Activated CD4-positive, alpha-beta T cell treated with anti-CD3 and anti-CD28 coated beads, Interleukin-2, Interleukin-4, amounts not matched to agents 100 ng/mL and 50 ng/mL, durations not matched to agents 16 hours and 8 hours (primary cell): ENCODE measurements at regions not wholly inside any gene's neighbourhood (a gene's known extent, or its start where the extent isn't known, plus 50 kb on each side); places are given as distances from the start of the nearest gene placed in this dataset.

Experiments used
- DNase-seq: peaks from one replicate; pipeline ENCODE4 v3.0.0-alpha.2; 2020; ENCODE audit warnings: low spot score

DNA sequence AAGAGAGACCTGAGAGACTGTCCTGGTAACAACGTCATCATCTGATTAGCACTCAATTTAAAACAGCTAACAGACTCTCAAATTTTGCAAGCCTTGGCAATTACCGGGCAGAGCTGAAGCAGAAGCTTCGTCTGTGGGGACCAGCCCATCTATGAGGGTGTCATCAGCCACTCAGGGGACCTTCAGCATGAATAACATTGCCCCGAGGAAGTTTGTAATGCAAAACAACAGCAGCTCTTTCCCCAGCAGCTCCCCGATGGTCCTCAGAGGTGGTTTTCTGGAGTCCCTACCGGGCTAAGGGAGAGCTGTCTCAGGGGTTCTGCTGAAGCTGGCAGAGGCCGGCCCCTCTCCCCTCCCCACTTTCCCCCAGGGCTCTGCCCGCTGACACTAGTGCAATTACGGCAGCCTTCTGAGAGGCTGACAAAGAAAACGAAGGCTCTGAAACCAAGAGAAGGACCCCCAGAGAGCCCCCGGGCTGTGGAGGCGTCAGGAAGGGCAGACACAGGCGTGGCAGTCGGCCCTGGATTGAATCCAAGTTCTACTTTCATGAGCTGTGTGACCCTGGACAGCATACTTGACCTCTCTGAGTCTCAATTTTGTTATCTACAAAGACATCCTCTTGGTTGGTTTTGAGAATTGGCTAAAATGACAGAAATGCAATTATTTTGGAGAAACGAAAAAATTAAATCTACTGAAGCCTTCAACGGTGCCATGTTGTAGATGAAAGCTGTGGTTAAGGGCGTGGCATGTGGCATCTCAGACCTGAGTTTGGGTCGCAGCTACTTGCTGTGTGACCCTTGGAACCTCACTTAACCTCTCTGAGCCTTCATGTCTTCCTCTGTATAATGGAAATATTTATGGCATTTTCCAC lies 102.1 kb upstream of the TLE3 start:
- DNase-seq = no peak

DNA sequence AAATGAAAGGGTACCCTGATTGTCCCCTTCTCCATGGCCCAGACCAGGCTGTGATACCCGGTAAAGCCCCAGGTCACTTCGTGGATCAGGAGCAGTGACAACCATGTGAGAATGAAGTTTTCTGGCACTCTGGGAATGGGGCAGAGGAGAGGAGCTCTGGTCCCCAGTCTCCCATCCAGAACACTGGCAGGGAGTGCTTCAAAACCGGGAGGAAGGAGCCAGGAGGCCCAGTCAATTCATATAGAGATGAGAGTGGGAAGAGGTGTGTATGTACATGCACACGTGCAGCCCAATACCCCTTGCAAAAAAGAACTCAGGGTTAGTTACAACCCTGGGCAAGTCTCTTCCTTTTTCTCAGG lies 101.4 kb upstream of the TLE3 start:
- no peak for DNase-seq

DNA sequence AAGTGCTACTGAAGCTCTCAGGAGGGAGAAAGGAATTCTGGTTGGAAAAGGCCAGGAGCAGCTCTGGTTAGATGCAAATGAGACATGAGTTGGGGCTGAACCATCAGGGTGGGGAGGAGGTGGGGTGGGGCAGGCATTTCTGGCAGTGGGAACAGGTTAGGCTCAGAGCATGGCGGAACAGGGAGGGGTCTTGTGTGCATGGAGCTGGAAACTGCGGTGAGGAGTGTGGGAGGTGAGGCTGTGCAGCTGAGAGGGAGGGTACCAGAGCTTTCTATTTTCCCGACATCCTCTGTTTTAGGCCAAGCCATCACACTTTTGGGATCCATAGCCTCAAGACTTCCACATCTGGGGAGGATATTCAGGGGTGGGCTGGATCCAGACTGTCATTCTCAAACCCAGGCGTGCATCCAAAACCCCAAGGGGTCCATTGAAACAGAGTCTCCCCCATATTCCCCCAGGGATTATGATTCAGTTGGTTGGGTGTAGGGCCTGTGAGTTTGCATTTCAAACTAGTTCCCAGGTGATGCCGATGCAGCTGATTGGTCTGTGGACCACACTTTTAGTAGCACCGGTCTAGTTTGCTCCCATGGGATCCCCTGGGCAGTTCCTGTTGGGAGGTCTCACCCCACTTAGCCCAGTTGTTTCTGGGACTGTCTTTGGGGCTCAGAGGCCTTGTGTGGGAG lies 100.9 kb upstream of the TLE3 start:
- DNase-seq = no peak

DNA sequence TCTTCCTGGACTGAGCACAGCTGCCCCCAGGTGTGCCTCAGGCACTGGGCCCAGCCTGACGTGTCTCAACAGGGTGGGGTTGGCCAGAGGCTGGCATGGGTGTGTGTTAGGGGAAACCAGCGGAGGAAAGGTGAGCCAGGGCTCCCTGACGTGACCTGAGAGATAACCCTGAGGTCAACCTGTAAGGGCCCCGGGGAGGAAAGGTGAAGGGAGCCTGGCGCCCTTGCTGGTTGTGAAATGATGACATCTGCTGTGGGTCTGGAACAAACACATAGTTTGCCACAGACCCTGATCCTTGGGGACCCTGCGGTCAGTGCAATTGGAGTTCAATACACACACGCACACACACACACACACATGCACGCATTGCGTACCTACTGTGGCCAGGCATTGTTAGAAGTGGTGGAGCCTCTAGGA lies 100.2 kb upstream of the TLE3 start:
- DNase-seq = no peak

DNA sequence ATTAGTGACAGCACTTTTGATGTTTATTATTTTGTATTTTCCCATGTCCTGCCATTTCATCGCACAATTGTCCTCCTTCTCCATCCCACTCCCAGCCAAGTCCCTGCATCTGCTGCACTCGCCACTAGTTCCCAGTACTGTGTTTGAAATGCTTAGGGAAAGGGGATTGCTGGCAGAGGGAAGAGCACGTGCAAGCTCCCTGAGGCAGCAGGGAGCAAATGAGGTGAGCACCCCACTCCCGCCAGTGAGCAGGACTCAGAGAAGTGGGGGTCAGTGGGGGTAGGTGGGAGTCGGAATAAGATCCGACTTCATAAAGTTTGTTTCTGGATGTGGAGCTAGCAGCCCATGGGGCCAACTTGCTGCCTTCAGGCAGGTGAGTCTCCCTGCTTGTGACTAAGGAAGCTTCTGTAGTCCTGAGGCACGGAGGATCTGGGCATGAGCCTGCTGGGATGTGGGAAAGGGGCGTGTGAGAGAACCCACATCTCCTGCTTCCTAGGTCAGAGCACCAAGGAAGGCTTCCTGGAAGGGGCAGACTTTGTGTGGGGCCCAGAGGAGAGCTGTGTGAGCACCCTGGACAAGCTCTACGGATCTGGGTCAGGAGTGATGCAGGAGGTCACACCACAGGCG lies 99.7 kb upstream of the TLE3 start:
- no peak for DNase-seq

DNA sequence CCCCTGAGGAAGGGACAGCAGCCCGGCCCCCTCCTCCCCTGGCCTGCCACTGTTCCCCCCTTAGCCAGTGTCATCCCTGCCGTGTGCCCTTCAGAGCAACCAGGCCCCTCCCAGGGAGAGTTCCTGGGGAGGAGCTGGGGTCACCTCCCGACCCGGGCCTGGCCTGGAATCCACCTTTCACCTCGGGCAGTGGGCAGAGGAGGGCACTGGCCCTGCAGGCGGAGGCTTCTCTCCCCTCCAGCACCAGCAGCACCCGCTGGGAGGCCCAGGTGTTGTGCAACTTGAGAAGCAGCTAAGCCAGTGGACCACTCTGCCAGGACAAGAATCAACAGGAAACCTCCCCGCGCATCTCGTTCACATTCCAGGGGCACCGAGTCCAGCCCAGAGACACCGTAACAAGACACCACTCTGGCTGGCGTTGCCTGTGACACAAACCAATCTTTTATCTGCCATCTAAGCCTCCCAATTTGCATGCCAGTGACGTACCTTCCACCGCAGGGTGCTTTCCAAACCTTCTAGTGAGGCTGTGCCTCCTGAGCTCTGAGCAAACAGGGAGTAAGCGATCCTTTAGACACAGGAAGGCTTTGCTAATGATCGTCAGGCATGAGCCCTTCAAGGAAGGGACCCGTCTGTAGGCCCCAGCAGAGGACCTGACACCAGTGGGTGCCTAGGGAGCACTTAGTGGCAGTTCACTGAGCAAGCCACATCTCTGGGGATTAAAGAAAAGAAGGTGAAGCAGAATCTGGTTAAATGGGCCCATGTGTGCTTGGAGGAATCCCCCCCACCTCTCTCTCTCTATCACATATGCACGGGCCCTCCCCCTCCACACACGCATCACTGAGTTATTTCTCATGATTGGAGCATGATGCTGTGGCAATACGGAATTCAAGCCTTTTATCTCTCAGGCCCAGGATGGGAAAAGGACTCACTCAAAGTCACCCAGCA lies 98.9 kb upstream of the TLE3 start:
- peak; percentile 51 for DNase-seq

DNA sequence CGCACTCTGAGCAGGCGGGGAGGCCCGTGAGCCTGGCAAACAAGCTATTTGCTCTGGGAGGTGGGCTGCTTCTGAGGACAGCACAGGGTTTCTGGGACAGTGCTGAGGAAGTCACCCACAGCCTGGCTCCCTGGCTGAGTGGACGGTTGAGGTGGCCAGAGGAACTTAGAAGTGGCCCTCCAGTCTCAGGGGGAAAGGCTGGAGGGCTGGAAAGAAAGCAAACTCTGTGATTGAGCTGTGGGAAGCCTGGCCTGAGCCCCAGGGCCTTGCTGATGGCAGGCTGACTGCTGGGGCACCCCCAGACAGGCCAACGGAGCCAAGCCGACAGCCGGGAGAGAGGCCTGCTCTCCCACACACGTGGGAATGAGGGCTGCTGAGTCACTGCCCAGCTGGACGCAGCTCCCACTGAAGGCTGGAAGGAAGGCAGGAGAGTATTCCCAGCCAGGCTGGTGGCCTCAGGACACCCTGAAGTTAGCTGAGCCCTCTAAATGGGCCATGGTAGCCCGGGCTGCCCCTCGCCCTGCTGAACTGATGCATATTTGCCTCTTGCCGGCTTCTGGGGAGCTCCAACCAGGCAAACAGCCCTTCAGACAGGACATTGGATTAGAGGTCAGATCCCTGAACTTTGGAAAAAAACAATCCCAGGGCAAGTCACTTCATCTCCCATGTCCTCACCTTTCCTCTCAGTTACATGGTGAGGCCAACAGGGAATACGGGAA lies 98.0 kb upstream of the TLE3 start:
- DNase-seq = no peak

DNA sequence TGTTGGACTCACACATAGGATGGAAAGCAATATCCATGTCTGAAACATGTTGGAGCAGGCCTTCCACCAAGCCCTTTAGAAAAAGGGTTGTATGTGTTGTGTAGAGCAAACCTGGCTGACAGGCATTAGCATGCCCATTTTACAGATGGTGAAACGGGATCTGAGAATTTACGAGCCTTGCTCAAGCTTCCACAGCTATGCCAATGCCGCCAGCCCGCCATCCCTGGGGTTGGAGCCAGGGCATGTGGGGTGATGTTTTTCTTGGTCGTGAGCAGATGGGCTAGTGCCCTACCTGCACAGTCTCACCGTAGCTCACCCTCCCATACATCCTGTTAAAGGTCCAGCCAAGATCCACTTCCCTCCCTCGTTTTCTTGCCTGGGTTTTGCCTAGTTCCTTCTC lies 97.5 kb upstream of the TLE3 start:
- DNase-seq = no peak

DNA sequence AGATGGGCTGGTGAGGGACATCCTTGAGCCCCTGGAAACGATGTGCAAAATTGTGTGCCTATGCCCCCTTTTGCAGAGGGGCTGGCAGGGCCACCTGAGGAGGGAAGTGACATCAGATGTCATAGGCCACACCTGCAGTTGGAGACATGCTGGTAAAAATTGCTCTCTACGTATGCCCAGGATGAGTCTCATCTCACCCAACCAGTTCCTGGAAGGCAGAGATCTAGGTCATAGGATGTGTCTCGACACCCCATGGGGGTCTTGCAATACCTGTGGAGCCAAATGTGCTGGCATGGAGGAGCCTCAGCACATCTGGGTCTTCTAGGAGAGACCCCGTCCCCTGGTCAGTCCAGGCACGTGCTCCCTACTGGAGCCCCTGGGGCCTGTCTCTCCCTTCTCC lies 96.5 kb upstream of the TLE3 start:
- no peak for DNase-seq

DNA sequence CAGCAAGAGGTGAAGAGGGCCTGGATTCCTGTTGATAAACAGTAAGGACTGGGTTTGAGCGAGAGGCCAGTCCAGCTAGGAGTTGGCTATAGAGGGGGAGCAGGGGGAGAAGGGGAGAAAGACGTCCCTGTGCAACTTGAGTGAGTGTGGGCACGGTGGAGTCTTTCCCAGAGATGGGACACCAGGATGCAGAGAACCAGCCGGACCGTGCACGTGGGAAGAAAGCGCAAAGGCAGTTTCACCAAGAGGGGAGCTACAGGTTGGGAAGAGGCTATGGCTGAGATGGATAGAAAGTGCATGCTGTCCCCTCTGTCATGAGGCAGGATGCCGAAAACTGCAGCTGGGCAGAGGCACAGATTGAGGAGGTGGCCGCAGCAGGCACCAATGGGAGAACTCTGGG lies 96.0 kb upstream of the TLE3 start:
- DNase-seq = no peak

DNA sequence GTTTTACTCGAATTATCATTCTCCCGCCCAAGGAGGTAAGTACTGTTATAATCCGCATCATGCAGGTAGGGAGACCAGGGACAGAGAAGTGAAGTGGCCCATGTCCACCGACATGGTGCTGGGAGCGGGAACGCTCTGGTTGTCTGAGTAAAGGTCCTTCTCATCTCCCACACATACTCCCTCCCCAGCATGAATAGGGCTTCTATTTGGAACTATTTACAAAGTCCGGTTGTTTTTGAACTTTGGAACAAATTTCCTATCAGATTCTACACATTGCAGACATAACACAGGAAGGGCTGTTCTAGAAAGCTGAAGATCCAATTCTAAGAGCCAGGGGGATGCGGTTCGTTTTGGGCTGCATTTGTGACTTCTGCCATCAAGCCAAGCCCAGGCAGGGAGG lies 94.8 kb upstream of the TLE3 start:
- DNase-seq = no peak

DNA sequence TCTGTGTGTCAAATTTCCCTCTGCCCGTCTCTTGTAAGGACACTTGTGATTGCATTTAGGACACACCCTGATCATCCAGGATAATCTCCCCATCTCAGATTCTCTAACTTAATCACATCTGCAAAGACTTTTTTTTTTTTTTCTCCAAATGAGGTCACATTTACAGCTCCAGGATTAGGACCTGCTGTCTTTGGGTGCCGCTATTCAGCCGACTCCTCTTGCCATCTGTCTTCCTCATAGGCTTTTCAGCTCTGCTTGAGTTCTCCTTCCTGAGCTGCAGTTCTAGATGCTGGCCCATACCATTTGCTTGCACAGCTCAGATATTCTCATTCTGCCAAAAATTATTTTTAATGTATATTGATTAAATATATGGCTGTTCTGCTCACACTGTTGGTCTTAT lies 94.3 kb upstream of the TLE3 start:
- no peak for DNase-seq

DNA sequence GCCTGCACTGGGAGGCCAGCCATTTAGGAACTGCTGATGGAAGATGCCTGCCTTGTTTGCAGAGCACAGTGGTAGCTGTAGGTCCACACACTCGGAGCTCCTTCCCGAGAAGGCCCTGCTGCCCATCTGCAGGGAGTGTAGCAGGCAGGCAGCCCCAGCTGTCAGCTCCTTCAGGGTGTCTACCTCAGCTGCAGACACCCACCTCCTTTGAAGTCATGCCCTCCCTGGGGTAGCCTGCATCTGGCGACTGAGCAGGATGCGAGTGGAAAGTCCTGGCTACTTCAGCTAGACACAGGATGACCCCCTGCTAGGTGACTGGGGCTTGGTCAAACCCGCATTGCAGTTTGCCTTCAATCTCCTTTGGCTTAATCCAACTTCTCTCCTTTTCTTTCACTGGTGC lies 93.2 kb upstream of the TLE3 start:
- no peak for DNase-seq

DNA sequence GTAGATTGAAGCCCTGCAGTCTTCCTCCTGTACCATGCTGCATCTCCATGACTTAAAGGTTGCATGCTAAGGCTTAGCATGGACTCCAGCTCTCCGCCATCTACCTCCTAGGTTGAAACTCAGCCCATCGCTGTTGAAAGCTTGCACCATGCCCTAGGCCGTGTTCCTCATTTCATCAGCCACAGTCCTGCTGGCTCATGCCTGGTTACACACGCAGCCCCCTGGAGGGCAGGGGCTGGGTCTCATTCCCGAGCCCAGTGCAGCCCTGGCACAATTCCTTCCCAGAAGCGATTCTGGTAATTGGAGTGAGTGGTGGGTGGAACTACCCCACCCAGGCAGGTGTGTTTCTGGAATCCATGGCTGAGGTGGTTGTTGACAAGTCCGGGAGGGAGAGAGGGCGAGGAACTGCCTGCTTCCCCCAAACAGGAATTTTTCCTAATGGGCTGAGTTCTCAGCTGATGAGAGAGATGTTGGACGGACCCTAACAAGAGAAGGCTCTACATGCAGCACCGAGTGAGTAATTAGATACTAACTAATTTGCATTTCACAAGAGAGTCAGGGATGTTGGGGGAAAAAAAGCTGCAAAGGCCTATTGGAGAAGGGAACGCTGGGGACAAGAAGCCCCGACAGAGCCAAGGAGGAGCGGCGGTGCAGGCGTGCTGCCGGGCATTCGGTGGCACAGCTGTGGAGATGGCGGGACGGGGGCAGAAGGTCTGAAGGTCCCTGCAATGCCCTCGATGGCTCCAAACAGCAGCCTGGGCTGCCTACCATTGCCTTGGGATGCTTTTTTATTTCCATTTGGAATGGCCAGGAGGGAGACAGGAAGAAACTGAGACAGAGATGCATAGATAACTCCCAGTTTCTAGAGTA lies 92.3 kb upstream of the TLE3 start:
- DNase-seq = no peak

DNA sequence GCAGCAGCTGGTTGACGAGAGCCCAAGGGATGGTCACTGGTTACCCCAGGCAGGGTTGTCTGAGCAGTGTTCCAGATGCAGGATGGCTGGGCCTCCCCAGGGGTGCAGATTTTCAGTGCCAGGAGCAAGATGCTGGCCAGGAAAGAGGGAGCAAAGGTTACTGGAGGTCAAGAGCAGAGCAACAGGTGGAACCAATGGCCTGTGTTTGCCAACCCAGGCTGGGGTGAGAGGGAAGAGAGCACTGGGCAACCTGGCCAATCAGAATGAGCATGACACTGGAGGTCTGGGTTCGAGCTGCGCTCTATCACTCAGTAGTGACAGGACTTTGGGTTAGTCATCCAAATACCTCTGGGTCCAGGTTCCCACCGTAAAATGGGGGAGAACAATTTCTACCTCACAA lies 90.6 kb upstream of the TLE3 start:
- DNase-seq = no peak

DNA sequence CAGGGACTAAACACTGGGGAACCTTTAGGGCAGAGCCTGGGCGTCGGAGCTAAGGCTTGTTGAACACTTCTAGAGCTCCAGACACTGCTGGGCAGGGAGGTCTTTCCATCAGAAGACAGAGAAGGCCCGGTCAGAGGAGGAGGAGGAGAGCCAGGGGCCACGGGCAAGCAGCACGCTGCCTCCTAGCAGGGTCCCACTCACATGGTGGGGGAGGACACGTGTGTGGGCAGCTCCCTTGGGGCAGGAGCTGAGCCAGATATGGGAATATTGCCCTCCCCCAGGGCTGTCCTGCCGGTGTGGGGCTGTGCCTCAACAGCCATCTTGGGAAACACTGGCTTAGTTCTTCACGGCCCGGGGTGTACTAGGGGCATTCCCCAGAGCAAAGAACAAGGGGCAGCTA lies 89.6 kb upstream of the TLE3 start:
- no peak for DNase-seq

DNA sequence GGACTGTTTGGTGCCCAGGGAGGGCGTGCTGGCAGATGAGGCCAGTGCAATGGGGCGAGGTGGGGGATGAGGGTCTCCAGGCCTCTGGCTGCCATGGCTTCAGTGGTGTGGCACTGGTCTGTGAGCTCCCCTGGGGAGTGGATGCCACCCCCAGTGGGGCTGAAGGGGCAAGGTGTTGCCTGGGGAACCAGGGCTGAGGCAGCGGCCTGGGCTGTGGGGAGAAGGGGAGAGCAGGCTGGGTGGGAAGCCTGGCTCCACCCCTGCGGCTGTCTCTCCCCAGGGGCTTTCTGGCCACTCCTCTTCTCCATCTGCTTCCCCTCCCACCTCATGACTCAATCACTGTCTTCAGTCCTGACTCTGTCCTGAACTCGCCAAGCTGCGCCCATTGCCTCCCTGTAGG lies 88.4 kb upstream of the TLE3 start:
- no peak for DNase-seq

DNA sequence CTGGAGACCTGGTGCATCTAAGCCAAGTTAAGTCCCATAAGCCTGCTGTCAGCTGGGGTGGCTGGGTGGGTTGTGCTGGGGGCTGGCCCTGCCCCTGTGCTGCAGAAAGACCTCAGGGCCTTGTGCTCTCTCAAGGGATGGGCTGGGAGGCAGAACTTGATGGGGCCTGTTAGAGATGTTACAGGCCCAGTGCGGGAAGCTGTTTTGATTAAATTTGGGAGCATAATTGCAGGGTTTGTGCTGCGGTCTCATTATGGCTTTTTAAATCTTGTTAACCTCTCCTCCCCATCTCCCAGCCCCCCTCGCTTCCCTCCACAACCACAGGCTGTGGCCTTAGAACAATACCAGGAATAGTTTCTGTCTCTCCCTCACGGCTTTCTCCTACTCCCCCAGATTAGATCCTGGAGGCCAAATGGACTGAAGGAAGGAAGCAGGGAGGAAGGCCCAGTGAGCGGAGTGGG lies 87.6 kb upstream of the TLE3 start:
- no peak for DNase-seq

DNA sequence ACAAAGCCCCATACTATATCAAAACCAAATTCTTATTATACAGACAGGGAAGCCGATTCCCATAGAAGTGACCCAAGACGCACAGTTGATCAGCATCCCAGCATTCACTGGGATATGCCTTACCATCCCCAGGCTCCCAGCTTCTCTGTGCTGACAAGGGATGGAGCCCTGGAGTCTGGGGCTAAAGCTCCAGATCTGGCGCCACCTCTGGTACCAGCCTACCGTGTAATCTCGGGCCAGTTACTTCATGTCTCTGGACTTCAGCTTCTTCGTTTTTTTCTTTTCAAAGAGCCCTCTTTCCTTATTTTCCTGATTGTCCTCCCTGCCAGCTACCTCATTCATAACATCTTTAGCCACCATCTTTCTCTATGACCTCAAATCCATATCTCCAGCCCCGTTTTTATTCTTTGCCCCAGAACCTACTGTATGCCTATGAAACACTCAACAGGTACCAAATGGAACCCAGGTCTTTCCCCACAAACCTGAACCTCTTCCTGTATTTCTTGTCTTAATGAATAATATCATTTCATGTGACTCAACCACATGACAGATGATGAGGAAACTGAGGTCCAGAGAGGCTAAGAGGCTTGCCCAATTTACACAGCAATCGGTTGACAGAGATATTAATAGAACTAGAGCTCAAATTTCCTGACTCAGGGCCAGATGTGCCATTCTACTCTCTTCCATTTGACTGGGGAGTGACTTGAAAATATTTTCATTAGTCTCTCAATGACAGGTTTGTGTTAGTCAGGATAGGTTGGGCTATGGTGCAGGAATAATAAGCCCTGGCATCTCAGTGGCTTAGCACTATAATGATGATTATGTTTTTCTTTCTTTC lies 85.4 kb upstream of the TLE3 start:
- no peak for DNase-seq
